ENCODE measurements at regions not wholly inside any gene's neighbourhood (a gene's known extent, or its start where the extent isn't known, plus 50 kb on each side); places are given as distances from the start of the nearest gene placed in this dataset.

DNA sequence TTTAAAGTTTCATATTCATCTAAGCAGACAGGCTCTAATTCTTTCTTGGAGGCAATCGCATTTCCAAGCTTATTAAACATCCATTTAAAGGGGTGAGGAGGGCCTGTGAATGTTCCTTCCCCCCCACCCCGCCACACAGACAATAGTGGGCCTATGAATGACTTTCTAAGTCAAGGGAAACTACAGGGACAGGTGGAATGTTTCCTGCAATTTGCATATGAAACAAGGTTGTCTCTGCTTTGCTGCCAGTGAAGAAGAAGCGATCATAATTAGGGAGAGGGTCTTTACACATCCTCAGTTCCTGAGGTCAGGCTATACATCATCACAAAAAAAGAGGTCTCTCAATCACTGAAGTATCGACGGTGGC, 127.9 kb upstream of the OPCML start:
- TF ChIP-seq POLR2A (IDR thresholded peaks at IDR 0.05) (no peak), POLR2AphosphoS5 (IDR thresholded peaks at IDR 0.05) (no peak)
- TF ChIP-seq, protein P1, sequence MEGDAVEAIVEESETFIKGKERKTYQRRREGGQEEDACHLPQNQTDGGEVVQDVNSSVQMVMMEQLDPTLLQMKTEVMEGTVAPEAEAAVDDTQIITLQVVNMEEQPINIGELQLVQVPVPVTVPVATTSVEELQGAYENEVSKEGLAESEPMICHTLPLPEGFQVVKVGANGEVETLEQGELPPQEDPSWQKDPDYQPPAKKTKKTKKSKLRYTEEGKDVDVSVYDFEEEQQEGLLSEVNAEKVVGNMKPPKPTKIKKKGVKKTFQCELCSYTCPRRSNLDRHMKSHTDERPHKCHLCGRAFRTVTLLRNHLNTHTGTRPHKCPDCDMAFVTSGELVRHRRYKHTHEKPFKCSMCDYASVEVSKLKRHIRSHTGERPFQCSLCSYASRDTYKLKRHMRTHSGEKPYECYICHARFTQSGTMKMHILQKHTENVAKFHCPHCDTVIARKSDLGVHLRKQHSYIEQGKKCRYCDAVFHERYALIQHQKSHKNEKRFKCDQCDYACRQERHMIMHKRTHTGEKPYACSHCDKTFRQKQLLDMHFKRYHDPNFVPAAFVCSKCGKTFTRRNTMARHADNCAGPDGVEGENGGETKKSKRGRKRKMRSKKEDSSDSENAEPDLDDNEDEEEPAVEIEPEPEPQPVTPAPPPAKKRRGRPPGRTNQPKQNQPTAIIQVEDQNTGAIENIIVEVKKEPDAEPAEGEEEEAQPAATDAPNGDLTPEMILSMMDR (IDR thresholded peaks at IDR 0.05), result no peak

All from stomach (tissue), 4 donors.